ENCODE measurements at regions not wholly inside any gene's neighbourhood (a gene's known extent, or its start where the extent isn't known, plus 50 kb on each side); places are given as distances from the start of the nearest gene placed in this dataset.

- TF ChIP-seq CTCF (IDR thresholded peaks at IDR 0.05; ENCODE audit: low read depth, low read length, poor library complexity, severe bottlenecking) (no peak), EZH2phosphoT487 (IDR thresholded peaks at IDR 0.05; ENCODE audit: borderline replicate concordance, low read length) (no peak)
Measured at GRCh38 chr2:128578406-128579390, 260.0 kb upstream of the HS6ST1 start.

Measured in DOHH2 (cell line).